ENCODE measurements at regions not wholly inside any gene's neighbourhood (a gene's known extent, or its start where the extent isn't known, plus 50 kb on each side); places are given as distances from the start of the nearest gene placed in this dataset.
"Not testable (repeated sequence)": the region's sequence is repeated elsewhere in the genome, so short reads cannot be mapped to it uniquely, and the experiment has no call there.

- no peak for DNase-seq
Measured at GRCh38 chr1:88300752-88301263, 383.3 kb upstream of the PKN2 start.

GRCh38 chr1:88302843-88303486 lies 381.1 kb upstream of the PKN2 start:
- peak; percentile 68 for DNase-seq

GRCh38 chr1:88311265-88311664 lies 372.8 kb upstream of the PKN2 start:
- no peak for DNase-seq

GRCh38 chr1:88311907-88312306 lies 372.2 kb upstream of the PKN2 start:
- DNase-seq = no peak

GRCh38 chr1:88317396-88317795 lies 366.7 kb upstream of the PKN2 start:
- no peak for DNase-seq

- DNase-seq = no peak
Measured at GRCh38 chr1:88318740-88319139, 365.3 kb upstream of the PKN2 start.

GRCh38 chr1:88320291-88320690 lies 363.8 kb upstream of the PKN2 start:
- DNase-seq = peak; percentile 4

GRCh38 chr1:88321706-88322105 lies 362.4 kb upstream of the PKN2 start:
- no peak for DNase-seq

- DNase-seq = no peak
Measured at GRCh38 chr1:88324899-88325298, 359.2 kb upstream of the PKN2 start.

- peak; percentile 11 for DNase-seq
Measured at GRCh38 chr1:88327391-88328267, 356.4 kb upstream of the PKN2 start.

GRCh38 chr1:88330201-88330600 lies 353.9 kb upstream of the PKN2 start:
- no peak for DNase-seq

GRCh38 chr1:88333086-88333695 lies 350.9 kb upstream of the PKN2 start:
- peak; percentile 3 for DNase-seq

GRCh38 chr1:88341447-88341846 lies 342.6 kb upstream of the PKN2 start:
- no peak for DNase-seq

- DNase-seq = not testable (repeated sequence)
Measured at GRCh38 chr1:88342081-88342480, 342.0 kb upstream of the PKN2 start.

- DNase-seq = no peak
Measured at GRCh38 chr1:88350648-88351047, 333.4 kb upstream of the PKN2 start.

GRCh38 chr1:88351960-88352359 lies 332.1 kb upstream of the PKN2 start:
- DNase-seq = no peak

GRCh38 chr1:88354256-88354655 lies 329.8 kb upstream of the PKN2 start:
- DNase-seq = no peak

- DNase-seq = no peak
Measured at GRCh38 chr1:88357729-88358128, 326.3 kb upstream of the PKN2 start.

- DNase-seq = no peak
Measured at GRCh38 chr1:88371436-88372023, 312.5 kb upstream of the PKN2 start.

- no peak for DNase-seq
Measured at GRCh38 chr1:88375977-88376376, 308.1 kb upstream of the PKN2 start.

- no peak for DNase-seq
Measured at GRCh38 chr1:88376421-88376820, 307.7 kb upstream of the PKN2 start.

- DNase-seq = no peak
Measured at GRCh38 chr1:88378560-88378959, 305.5 kb upstream of the PKN2 start.

GRCh38 chr1:88394958-88395357 lies 289.1 kb upstream of the PKN2 start:
- no peak for DNase-seq

Data from tongue (tissue), 1 donor.